Esophagus squamous epithelium (tissue), 4 donors: ENCODE measurements at regions not wholly inside any gene's neighbourhood (a gene's known extent, or its start where the extent isn't known, plus 50 kb on each side); places are given as distances from the start of the nearest gene placed in this dataset.

Experiments used
- CTCF ChIP-seq, 6 experiments: fragments of 450-650 bp in 4 of 6; fragments of 200-600 bp in 2 of 6; sonication (generic) in 2 of 6; IDR thresholded peaks; one replicate each; pipeline ENCODE4 v1.5.1; 2016 to 2019; ENCODE audit warnings: antibody characterized with exemption in 6 of 6, mild to moderate bottlenecking in 4 of 6, moderate library complexity in 4 of 6
- POLR2A ChIP-seq, 4 donors: fragments of 450-650 bp; IDR thresholded peaks; one replicate each; pipeline ENCODE4 v1.6.1; 2017; ENCODE audit warnings: antibody characterized with exemption in 4 of 4, mild to moderate bottlenecking in 4 of 4, moderate library complexity in 3 of 4

DNA sequence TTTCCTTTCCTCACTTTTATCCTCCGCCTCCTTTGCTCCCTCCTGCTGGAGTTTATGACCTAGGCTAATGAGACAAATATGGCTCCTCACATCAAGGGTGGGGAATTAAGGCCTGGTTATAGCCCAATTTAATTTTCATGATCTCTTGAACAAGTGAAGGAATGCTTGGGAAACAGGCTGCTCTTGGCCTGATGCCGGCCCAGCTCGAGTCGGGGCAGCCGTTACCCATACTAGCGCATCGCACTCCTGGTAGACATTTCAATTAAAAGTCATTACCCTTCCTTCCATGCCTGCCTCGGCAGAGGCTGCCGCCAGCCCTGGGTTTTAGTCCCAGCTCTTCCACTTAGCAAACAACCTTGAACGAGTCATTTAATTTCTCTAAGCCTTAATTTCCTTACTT is 425.7 kb downstream of the TMEM38B start:
- TF ChIP-seq CTCF (IDR thresholded peaks at IDR 0.05), result no peak
- TF ChIP-seq POLR2A (IDR thresholded peaks at IDR 0.05), result no peak
